H9 (cell line): ENCODE measurements at regions not wholly inside any gene's neighbourhood (a gene's known extent, or its start where the extent isn't known, plus 50 kb on each side); places are given as distances from the start of the nearest gene placed in this dataset.

ENCODE experiments used
- DNase-seq: peaks from one replicate; pipeline ENCODE4 v3.0.0-alpha.2; 2017
- H2AFZ ChIP-seq: one replicate; pipeline ENCODE4 v1.6.1; 2013; ENCODE audit warnings: mild to moderate bottlenecking, low read length, control low read depth, moderate library complexity
- H2AK5ac ChIP-seq: 2 replicates; pipeline ENCODE4 v1.6.1; 2013; ENCODE audit warnings: low read length, control low read depth, mixed read lengths; ENCODE audit not compliant: insufficient read length
- H2BK120ac ChIP-seq: one replicate; pipeline ENCODE4 v1.6.1; 2013; ENCODE audit warnings: low read depth, mild to moderate bottlenecking, low read length, control low read depth, inconsistent platforms; ENCODE audit not compliant: poor library complexity, severe bottlenecking
- H2BK12ac ChIP-seq: 2 replicates; pipeline ENCODE4 v1.6.1; 2013; ENCODE audit warnings: low read length, control low read depth, mixed read lengths, low read depth; ENCODE audit not compliant: insufficient read length
- H2BK15ac ChIP-seq: 2 replicates; pipeline ENCODE4 v1.6.1; 2013; ENCODE audit warnings: low read depth, low read length, control low read depth
- H2BK20ac ChIP-seq: one replicate; pipeline ENCODE4 v1.6.1; 2013; ENCODE audit warnings: low read depth, mild to moderate bottlenecking, low read length, control low read depth, inconsistent platforms; ENCODE audit not compliant: poor library complexity, severe bottlenecking
- H2BK5ac ChIP-seq: 2 replicates; pipeline ENCODE4 v1.6.1; 2013; ENCODE audit warnings: low read length, control low read depth, mixed read lengths; ENCODE audit not compliant: insufficient read length
- H3K14ac ChIP-seq: 2 replicates; pipeline ENCODE4 v1.6.1; 2013; ENCODE audit warnings: low read length, control low read depth; ENCODE audit not compliant: insufficient read depth
- H3K18ac ChIP-seq: 2 replicates; pipeline ENCODE4 v1.6.1; 2013; ENCODE audit warnings: low read depth, mild to moderate bottlenecking, mixed read lengths, low read length, control low read depth; ENCODE audit not compliant: insufficient read length
- H3K23ac ChIP-seq: 2 replicates; pipeline ENCODE4 v1.6.1; 2013; ENCODE audit warnings: low read length, control low read depth, mixed read lengths, low read depth; ENCODE audit not compliant: insufficient read length
- H3K23me2 ChIP-seq: 2 replicates; pipeline ENCODE4 v1.6.1; 2013; ENCODE audit warnings: low read depth, mild to moderate bottlenecking, mixed read lengths, low read length, control low read depth; ENCODE audit not compliant: insufficient read length, poor library complexity, severe bottlenecking
- H3K27ac ChIP-seq: 2 replicates; pipeline ENCODE4 v1.5.1; 2013; ENCODE audit warnings: low read length, control low read depth, mixed read lengths, low read depth; ENCODE audit not compliant: insufficient read length
- H3K27me3 ChIP-seq: 2 replicates; pipeline ENCODE4 v1.6.1; 2013; ENCODE audit warnings: low read length, control low read depth, inconsistent platforms; ENCODE audit not compliant: insufficient read depth
- H3K4ac ChIP-seq: 2 replicates; pipeline ENCODE4 v1.6.1; 2013; ENCODE audit warnings: low read depth, mild to moderate bottlenecking, control low read depth, inconsistent platforms, low read length, moderate library complexity
- H3K4me1 ChIP-seq: 2 replicates; pipeline ENCODE4 v1.6.1; 2013; ENCODE audit warnings: low read length, control low read depth, inconsistent platforms; ENCODE audit not compliant: insufficient read depth
- H3K4me2 ChIP-seq: 2 replicates; pipeline ENCODE4 v1.6.1; 2013; ENCODE audit warnings: low read length, control low read depth, mixed read lengths; ENCODE audit not compliant: insufficient read length, insufficient read depth
- H3K56ac ChIP-seq: 2 replicates; pipeline ENCODE4 v1.6.1; 2013; ENCODE audit warnings: low read depth, mild to moderate bottlenecking, mixed read lengths, low read length, control low read depth; ENCODE audit not compliant: insufficient read length
- H3K79me1 ChIP-seq: 2 replicates; pipeline ENCODE4 v1.6.1; 2013; ENCODE audit warnings: low read depth, mild to moderate bottlenecking, moderate library complexity, low read length, control low read depth, inconsistent platforms; ENCODE audit not compliant: insufficient read depth, poor library complexity, severe bottlenecking
- H3K79me2 ChIP-seq: 2 replicates; pipeline ENCODE4 v1.6.1; 2013; ENCODE audit warnings: low read length, control low read depth, inconsistent platforms; ENCODE audit not compliant: insufficient read depth
- H3K9ac ChIP-seq: 2 replicates; pipeline ENCODE4 v1.6.1; 2013; ENCODE audit warnings: low read length, control low read depth, mixed read lengths; ENCODE audit not compliant: insufficient read length; ENCODE audit errors: extremely low read depth
- H3K9me3 ChIP-seq: one replicate; pipeline ENCODE4 v1.6.1; 2013; ENCODE audit warnings: low read depth, low read length, inconsistent platforms; ENCODE audit not compliant: control insufficient read depth
- H3T11ph ChIP-seq: one replicate; pipeline ENCODE4 v1.6.1; 2013; ENCODE audit warnings: mild to moderate bottlenecking, low read length, control low read depth, inconsistent platforms
- H4K20me1 ChIP-seq: one replicate; pipeline ENCODE4 v1.6.1; 2013; ENCODE audit not compliant: control insufficient read depth, insufficient read length, insufficient read depth
- H4K5ac ChIP-seq: 2 replicates; pipeline ENCODE4 v1.6.1; 2013; ENCODE audit warnings: low read depth, mild to moderate bottlenecking, mixed read lengths, low read length, control low read depth; ENCODE audit not compliant: insufficient read length
- H4K8ac ChIP-seq: replicated peaks from 2 replicates; pipeline ENCODE4 v1.6.1; 2013; ENCODE audit warnings: low read length, control low read depth, mixed read lengths, low read depth; ENCODE audit not compliant: insufficient read length
- H4K91ac ChIP-seq: 2 replicates; pipeline ENCODE4 v1.6.1; 2013; ENCODE audit warnings: low read depth, mild to moderate bottlenecking, moderate library complexity, mixed read lengths, low read length, control low read depth; ENCODE audit not compliant: insufficient read length
- H3K27ac Mint-ChIP-seq, 3 experiments: 2 replicates in 2 of 3; 3 replicates in 1 of 3; pipeline ENCODE4 v1.8.0; 2020 to 2021; ENCODE audit warnings: mixed read lengths in 3 of 3, mild to moderate bottlenecking in 1 of 3, moderate library complexity in 1 of 3
- H3K27me3 Mint-ChIP-seq: 2 replicates; pipeline ENCODE4 v1.8.0; 2021; ENCODE audit warnings: low read depth, mild to moderate bottlenecking, moderate library complexity, mixed read lengths
- H3K36me3 Mint-ChIP-seq, 3 experiments: 2 replicates in 2 of 3; 3 replicates in 1 of 3; pipeline ENCODE4 v1.8.0; 2020 to 2021; ENCODE audit warnings: low read depth in 3 of 3, mixed read lengths in 3 of 3; ENCODE audit not compliant: insufficient read depth in 1 of 3
- H3K4me1 Mint-ChIP-seq, 2 experiments: 2 replicates each; pipeline ENCODE4 v1.8.0; 2020; ENCODE audit warnings: mixed read lengths in 2 of 2
- H3K4me3 Mint-ChIP-seq, 2 experiments: 2 replicates in 1 of 2; 3 replicates in 1 of 2; pipeline ENCODE4 v1.8.0; 2020 to 2021; ENCODE audit warnings: mild to moderate bottlenecking in 2 of 2, mixed read lengths in 2 of 2, moderate library complexity in 1 of 2
- H3K9me3 Mint-ChIP-seq, 2 experiments: 2 replicates in 1 of 2; 3 replicates in 1 of 2; pipeline ENCODE4 v1.8.0; 2020; ENCODE audit warnings: mild to moderate bottlenecking in 2 of 2, mixed read lengths in 2 of 2, moderate library complexity in 1 of 2
- CTCF ChIP-seq: fragments of 200-600 bp; sonication (generic); conservative IDR thresholded peaks from 3 replicates; pipeline ENCODE4 v1.8.0; 2021; ENCODE audit warnings: antibody characterized with exemption, mild to moderate bottlenecking
- WGBS: extraction: QIAGEN DNeasy Blood & Tissue Kit; methylation state at CpG from one replicate; pipeline ENCODE4 v1.1.7; 2013; ENCODE audit warnings: missing lambda C conversion rate, low lambda C conversion rate, mixed read lengths; ENCODE audit not compliant: insufficient read length; ENCODE audit errors: extremely low coverage; 5-methylcytosine and 5-hydroxymethylcytosine counted together

- H3K18ac ChIP-seq, result no peak overlapping the region
- no peak for DNase-seq
- no peaks in the 10 kb centered on the region for H3K9me3 ChIP-seq
- no peaks in the 10 kb centered on the region for H3K27me3 ChIP-seq
- H3K23ac ChIP-seq, result no peak overlapping the region
- no peak overlapping the region for H4K91ac ChIP-seq
- H2AK5ac ChIP-seq, result no peak overlapping the region
- H3K4ac ChIP-seq, result no peak overlapping the region
- H2BK20ac ChIP-seq, result no peak overlapping the region
- no peaks in the 10 kb centered on the region for H4K20me1 ChIP-seq
- H3K79me2 ChIP-seq, result no peaks in the 10 kb centered on the region
- Mint-ChIP-seq H3K36me3 (no peaks in the 10 kb centered on the region), H3K27me3 (no peaks in the 10 kb centered on the region), H3K27ac (no peak overlapping the region), H3K4me1 (peaks cover 12 to 21% of the 10 kb centered on the region in 2 experiments), H3K4me3 (no peak overlapping the region), H3K9me3 (no peaks in the 10 kb centered on the region)
- no CpG with 5 or more reads among the region's 5 CpGs for WGBS
- H3K4me1 ChIP-seq, result no peaks in the 10 kb centered on the region; the same call in 1 of the 2 replicates
- no peak overlapping the region for H3T11ph ChIP-seq
- no peak overlapping the region for H2BK120ac ChIP-seq
- H3K23me2 ChIP-seq, result no peaks in the 10 kb centered on the region
- H3K27ac ChIP-seq, result no peak overlapping the region
- H2BK15ac ChIP-seq, result no peak overlapping the region
- H4K8ac ChIP-seq, result no peak overlapping the region
- TF ChIP-seq CTCF, result no peak
- no peak overlapping the region for H3K9ac ChIP-seq
- H4K5ac ChIP-seq, result no peak overlapping the region
- no peak overlapping the region for H3K14ac ChIP-seq
- H3K79me1 ChIP-seq, result no peaks in the 10 kb centered on the region
- H3K4me2 ChIP-seq, result no peak overlapping the region
- no peak overlapping the region for H2BK5ac ChIP-seq
- no peak overlapping the region for H3K56ac ChIP-seq
- no peak overlapping the region for H2AFZ ChIP-seq
- no peak overlapping the region for H2BK12ac ChIP-seq
These were observed 58.3 kb upstream of the CFAP20DC start for GRCh38 chr3:59107856-59108815.
